H1 (cell line): ENCODE measurements at regions not wholly inside any gene's neighbourhood (a gene's known extent, or its start where the extent isn't known, plus 50 kb on each side); places are given as distances from the start of the nearest gene placed in this dataset.

Source experiments
- BCL11A ChIP-seq, 2 experiments: IDR thresholded peaks; one replicate each; pipeline ENCODE4 v1.6.1; 2011; ENCODE audit warnings: low read depth in 2 of 2, low read length in 2 of 2, mild to moderate bottlenecking in 2 of 2
- CHD1 ChIP-seq: IDR thresholded peaks from 2 replicates; pipeline ENCODE4 v1.6.1; 2012; ENCODE audit warnings: low read depth, low read length, improper control_type of control experiment
- CHD7 ChIP-seq: fragments of 300-600 bp; sonication (generic); IDR thresholded peaks from 2 replicates; pipeline ENCODE4 v1.7.1; 2012; ENCODE audit warnings: low read length, moderate library complexity, mild to moderate bottlenecking, inconsistent platforms; ENCODE audit not compliant: insufficient replicate concordance
- CREB1 ChIP-seq: IDR thresholded peaks from 2 replicates; pipeline ENCODE4 v1.6.1; 2012; ENCODE audit warnings: inconsistent platforms
- EGR1 ChIP-seq: IDR thresholded peaks from 2 replicates; pipeline ENCODE4 v1.6.1; 2011; ENCODE audit warnings: low read depth, low read length, borderline replicate concordance
- FOSL1 ChIP-seq: IDR thresholded peaks from 2 replicates; pipeline ENCODE4 v1.6.1; 2011; ENCODE audit warnings: mild to moderate bottlenecking, low read depth, low read length, moderate library complexity; ENCODE audit not compliant: insufficient read depth
- HDAC6 ChIP-seq: IDR thresholded peaks from one replicate; pipeline ENCODE4 v1.7.1; 2012; ENCODE audit warnings: low read depth, mild to moderate bottlenecking, inconsistent platforms, low read length, moderate library complexity
- MAX ChIP-seq: IDR thresholded peaks from 2 replicates; pipeline ENCODE4 v1.6.1; 2012; ENCODE audit warnings: inconsistent platforms
- RFX5 ChIP-seq: IDR thresholded peaks from 2 replicates; pipeline ENCODE4 v1.6.1; 2011; ENCODE audit warnings: low read depth, low read length, improper control_type of control experiment, borderline replicate concordance
- RXRA ChIP-seq: IDR thresholded peaks from 2 replicates; pipeline ENCODE4 v1.6.1; 2011; ENCODE audit warnings: low read depth, mild to moderate bottlenecking, low read length, moderate library complexity; ENCODE audit not compliant: insufficient read depth
- SIX5 ChIP-seq: IDR thresholded peaks from 2 replicates; pipeline ENCODE4 v1.6.1; 2011; ENCODE audit warnings: mild to moderate bottlenecking, low read depth, low read length
- SP1 ChIP-seq: IDR thresholded peaks from 2 replicates; pipeline ENCODE4 v1.6.1; 2011; ENCODE audit warnings: low read depth, low read length

GRCh38 chr7:32648408-32649156 is 153.3 kb downstream of the AVL9 start (continued):
- TF ChIP-seq CHD7 = no peak
- no peak for TF ChIP-seq EGR1
- TF ChIP-seq CHD1 = no peak
- TF ChIP-seq RXRA = no peak
- TF ChIP-seq SIX5 = no peak
- no peak for TF ChIP-seq FOSL1
- TF ChIP-seq SP1 = no peak
- no peak for TF ChIP-seq RFX5
- TF ChIP-seq CREB1 = no peak
- no peak for TF ChIP-seq HDAC6
- TF ChIP-seq MAX = no peak
- no peak for TF ChIP-seq BCL11A (IDR thresholded peaks at IDR 0.05; ENCODE audit: low read depth in 2 of 2, low read length in 2 of 2)
